HG03196 (cell line): ENCODE measurements at regions not wholly inside any gene's neighbourhood (a gene's known extent, or its start where the extent isn't known, plus 50 kb on each side); places are given as distances from the start of the nearest gene placed in this dataset.
"Not testable (repeated sequence)": the region's sequence is repeated elsewhere in the genome, so short reads cannot be mapped to it uniquely, and the experiment has no call there.

ENCODE experiments used
- ATAC-seq: cut with Tn5 transposase; IDR thresholded peaks from one replicate; pipeline ENCODE4 v1.9.1; 2021; ENCODE audit not compliant: unreplicated experiment

- ATAC-seq = peak; percentile 42
These were observed 103.6 kb upstream of the CHD1 start for GRCh38 chr5:99032234-99033013.

GRCh38 chr5:99030906-99031440 lies 102.2 kb upstream of the CHD1 start:
- no peak for ATAC-seq

GRCh38 chr5:99029172-99029571 lies 100.4 kb upstream of the CHD1 start:
- ATAC-seq = no peak

- not testable (repeated sequence) for ATAC-seq
These were observed 99.4 kb upstream of the CHD1 start for GRCh38 chr5:99028170-99028569.

GRCh38 chr5:99025298-99026045 lies 96.7 kb upstream of the CHD1 start:
- ATAC-seq = no peak

GRCh38 chr5:99023330-99023729 lies 94.5 kb upstream of the CHD1 start:
- no peak for ATAC-seq

- no peak for ATAC-seq
These were observed 93.4 kb upstream of the CHD1 start for GRCh38 chr5:99022250-99022649.

GRCh38 chr5:99020698-99021048 lies 91.9 kb upstream of the CHD1 start:
- ATAC-seq = no peak

- peak; percentile 57 for ATAC-seq
These were observed 91.2 kb upstream of the CHD1 start for GRCh38 chr5:99019812-99020697.

- ATAC-seq = no peak
These were observed 90.4 kb upstream of the CHD1 start for GRCh38 chr5:99019254-99019653.

- ATAC-seq = no peak
These were observed 81.5 kb upstream of the CHD1 start for GRCh38 chr5:99010294-99010693.

- ATAC-seq = not testable (repeated sequence)
These were observed 79.2 kb upstream of the CHD1 start for GRCh38 chr5:99008009-99008408.

GRCh38 chr5:99005506-99005905 lies 76.7 kb upstream of the CHD1 start:
- peak; percentile 29 for ATAC-seq

- ATAC-seq = peak; percentile 99
These were observed 76.2 kb upstream of the CHD1 start for GRCh38 chr5:99004960-99005359.

GRCh38 chr5:99000876-99001275 lies 72.1 kb upstream of the CHD1 start:
- no peak for ATAC-seq

- no peak for ATAC-seq
These were observed 71.4 kb upstream of the CHD1 start for GRCh38 chr5:99000221-99000620.

GRCh38 chr5:98999631-99000030 lies 70.8 kb upstream of the CHD1 start:
- no peak for ATAC-seq

GRCh38 chr5:98997000-98997399 lies 68.2 kb upstream of the CHD1 start:
- ATAC-seq = no peak

GRCh38 chr5:98994611-98995010 lies 65.8 kb upstream of the CHD1 start:
- no peak for ATAC-seq

- no peak for ATAC-seq
These were observed 64.7 kb upstream of the CHD1 start for GRCh38 chr5:98993512-98993911.

GRCh38 chr5:98992552-98992951 lies 63.7 kb upstream of the CHD1 start:
- ATAC-seq = no peak
